ENCODE measurements at regions not wholly inside any gene's neighbourhood (a gene's known extent, or its start where the extent isn't known, plus 50 kb on each side); places are given as distances from the start of the nearest gene placed in this dataset.

GRCh38 chr5:154529282-154529681 is 51.3 kb upstream of the HAND1 start:
- ChIA-PET POLR2A (no interaction called here), CTCF (interaction anchor here (1.4 kb wide), 1 partner anchor 9 kb away, joined by 5 read pairs; no protein-coding TSS in a partner anchor)
- H3K4me1 ChIP-seq, result peaks cover 8% of the 10 kb centered on the region
- ATAC-seq (no peak), FAIRE-seq (no peak), DNase-seq (ENCODE audit: low read depth in 1 of 2, low spot score in 1 of 2) (no peak)
- WGBS (ENCODE audit: missing lambda C conversion rate), result 94% methylated on average over 1 of the region's 1 CpG
- H3K9me3 ChIP-seq, result 0 out of 3 replicates have a peak, but pooled peaks cover 3% of the 10 kb centered on the region
- no peak overlapping the region for H3K4me2 ChIP-seq
- H3K4me3 ChIP-seq, result no peak overlapping the region
- H3K27ac ChIP-seq, result no peak overlapping the region
- TF ChIP-seq HOXB5 (CRISPR knock-in tag; IDR thresholded peaks at IDR 0.05), result no peak

GRCh38 chr5:154528005-154528594 is 50.1 kb upstream of the HAND1 start:
- FAIRE-seq (no peak), DNase-seq (ENCODE audit: low read depth in 1 of 2, low spot score in 1 of 2) (no peak), ATAC-seq (no peak)
- CTCF ChIA-PET, result interaction anchor here (0.7 to 1.1 kb wide), 3 partner anchors 11 to 123 kb away, joined by 3 read pairs; no protein-coding TSS in a partner anchor
- no peak for TF ChIP-seq EHF (CRISPR knock-in tag; IDR thresholded peaks at IDR 0.05)
- TF ChIP-seq CHD4 (IDR thresholded peaks at IDR 0.05; ENCODE audit: borderline replicate concordance), result no peak
- TF ChIP-seq HOXB5 (CRISPR knock-in tag; IDR thresholded peaks at IDR 0.05), result no peak
- TF ChIP-seq CEBPB (IDR thresholded peaks at IDR 0.05), result no peak
- no peak for TF ChIP-seq MAFK (IDR thresholded peaks at IDR 0.05; ENCODE audit: partially characterized antibody)
- no peak for TF ChIP-seq NFE2L2 (conservative IDR thresholded peaks at IDR 0.05; ENCODE audit: low read length)
- TF ChIP-seq HDAC2 (IDR thresholded peaks at IDR 0.05), result no peak
- TF ChIP-seq RARB (CRISPR knock-in tag; IDR thresholded peaks at IDR 0.05), result no peak
- Histone ChIP-seq H3K9me3 (0 out of 3 replicates have a peak, but pooled peaks cover 3% of the 10 kb centered on the region), H3K27ac (no peak overlapping the region), H3K4me1 (peaks cover 10% of the 10 kb centered on the region), H3K4me2 (no peak overlapping the region), H3K4me3 (no peak overlapping the region)
- POLR2A ChIA-PET, result no interaction called here
- WGBS (ENCODE audit: missing lambda C conversion rate), result 67% methylated on average over 5 of the region's 5 CpGs

Small RNAs in the stretch of these regions (small RNA-seq; reads per million reads assigned to genes)
- gene MIR1303, result 0 to 0.39 (median 0) reads per million in 6 experiments
- 0 reads per million in 6 experiments for gene MIR3141

Measured in A549 (cell line).